ENCODE measurements at regions not wholly inside any gene's neighbourhood (a gene's known extent, or its start where the extent isn't known, plus 50 kb on each side); places are given as distances from the start of the nearest gene placed in this dataset.

DNA sequence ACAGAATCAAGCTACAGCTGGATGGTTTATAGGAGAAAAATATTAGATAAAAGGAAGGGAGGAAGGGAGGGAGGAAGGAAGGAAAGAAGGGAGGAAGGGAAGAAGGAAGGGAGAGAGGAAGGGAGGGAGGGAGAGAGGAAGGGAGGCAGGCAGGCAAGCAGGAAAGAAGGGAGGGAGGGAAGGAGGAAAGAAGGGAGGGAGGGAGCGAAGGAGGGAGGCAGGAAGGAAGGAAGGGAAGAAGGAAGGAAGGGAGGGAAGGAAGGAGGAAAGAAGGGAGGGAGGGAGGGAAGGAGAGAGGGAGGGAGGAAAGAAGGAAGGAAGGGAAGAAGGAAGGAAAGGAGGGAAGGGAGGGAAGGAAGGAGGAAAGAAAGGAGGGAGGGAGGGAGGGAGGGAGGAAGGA lies 77.9 kb upstream of the C1QTNF7 start:
- H3K27ac ChIP-seq = no peak overlapping the region
- H3K9me3 ChIP-seq (ENCODE audit: severe bottlenecking) = no peaks in the 10 kb centered on the region
- no peak for DNase-seq
- TF ChIP-seq, protein P1, sequence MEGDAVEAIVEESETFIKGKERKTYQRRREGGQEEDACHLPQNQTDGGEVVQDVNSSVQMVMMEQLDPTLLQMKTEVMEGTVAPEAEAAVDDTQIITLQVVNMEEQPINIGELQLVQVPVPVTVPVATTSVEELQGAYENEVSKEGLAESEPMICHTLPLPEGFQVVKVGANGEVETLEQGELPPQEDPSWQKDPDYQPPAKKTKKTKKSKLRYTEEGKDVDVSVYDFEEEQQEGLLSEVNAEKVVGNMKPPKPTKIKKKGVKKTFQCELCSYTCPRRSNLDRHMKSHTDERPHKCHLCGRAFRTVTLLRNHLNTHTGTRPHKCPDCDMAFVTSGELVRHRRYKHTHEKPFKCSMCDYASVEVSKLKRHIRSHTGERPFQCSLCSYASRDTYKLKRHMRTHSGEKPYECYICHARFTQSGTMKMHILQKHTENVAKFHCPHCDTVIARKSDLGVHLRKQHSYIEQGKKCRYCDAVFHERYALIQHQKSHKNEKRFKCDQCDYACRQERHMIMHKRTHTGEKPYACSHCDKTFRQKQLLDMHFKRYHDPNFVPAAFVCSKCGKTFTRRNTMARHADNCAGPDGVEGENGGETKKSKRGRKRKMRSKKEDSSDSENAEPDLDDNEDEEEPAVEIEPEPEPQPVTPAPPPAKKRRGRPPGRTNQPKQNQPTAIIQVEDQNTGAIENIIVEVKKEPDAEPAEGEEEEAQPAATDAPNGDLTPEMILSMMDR (IDR thresholded peaks at IDR 0.05; ENCODE audit: low read depth, low read length) = no peak
- H3K27me3 ChIP-seq (ENCODE audit: insufficient read depth, low read depth, severe bottlenecking) = no peaks in the 10 kb centered on the region
- H3K36me3 ChIP-seq = no peaks in the 10 kb centered on the region
- no peak overlapping the region for H3K4me3 ChIP-seq (ENCODE audit: low read depth, low read length)

DNA sequence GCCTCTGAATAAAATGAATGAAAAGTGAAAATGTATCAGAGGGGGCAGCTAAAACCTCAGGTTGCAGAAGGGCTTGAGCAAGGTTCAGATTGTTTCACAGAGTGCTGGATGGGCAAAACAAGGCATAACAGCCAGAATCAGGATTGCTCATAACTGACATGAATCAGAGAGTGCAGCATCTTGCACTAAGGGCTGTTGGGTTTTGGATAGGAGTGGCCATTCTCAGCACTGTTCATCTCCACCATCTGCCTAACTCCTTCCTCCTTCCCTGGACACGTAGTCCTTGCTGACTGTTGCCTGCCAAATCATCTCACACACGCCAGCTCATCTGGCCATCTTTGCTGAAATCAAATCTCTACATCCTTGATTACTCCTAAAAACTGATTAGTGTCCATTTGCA lies 75.3 kb upstream of the C1QTNF7 start:
- TF ChIP-seq, protein P1 (IDR thresholded peaks at IDR 0.05; ENCODE audit: low read depth, low read length) = no peak

DNA sequence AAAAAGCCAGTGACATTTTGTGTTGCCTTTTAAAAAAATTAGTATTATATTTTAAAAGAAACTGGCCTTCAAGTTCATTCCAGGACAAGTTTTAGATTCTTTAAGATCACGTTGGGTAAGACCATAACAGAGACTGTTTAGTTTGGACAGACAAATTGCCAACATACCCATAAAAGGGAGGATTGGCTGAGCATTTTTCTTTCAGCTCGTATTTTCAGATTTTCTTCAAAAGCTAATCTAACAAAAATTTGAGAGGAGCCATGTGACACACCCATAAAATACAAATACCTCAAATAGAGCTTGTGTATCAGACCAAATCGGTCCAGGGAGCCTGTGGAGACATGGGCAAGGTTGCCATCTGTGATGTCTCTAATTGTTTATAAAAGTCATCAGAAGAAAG lies 74.6 kb upstream of the C1QTNF7 start:
- no peak for DNase-seq
- TF ChIP-seq, protein P1 (IDR thresholded peaks at IDR 0.05; ENCODE audit: low read depth, low read length) = no peak
- Histone ChIP-seq H3K9me3 (ENCODE audit: severe bottlenecking) (no peaks in the 10 kb centered on the region), H3K4me3 (ENCODE audit: low read depth, low read length) (no peak overlapping the region), H3K36me3 (no peaks in the 10 kb centered on the region), H3K27ac (no peak overlapping the region), H3K27me3 (ENCODE audit: insufficient read depth, low read depth, severe bottlenecking) (no peaks in the 10 kb centered on the region)

More for the DNA sequence above, 75.3 kb upstream of the C1QTNF7 start:
- Histone ChIP-seq H3K4me3 (ENCODE audit: low read depth, low read length) (no peak overlapping the region), H3K36me3 (no peaks in the 10 kb centered on the region), H3K27ac (no peak overlapping the region), H3K9me3 (ENCODE audit: severe bottlenecking) (no peaks in the 10 kb centered on the region), H3K27me3 (ENCODE audit: insufficient read depth, low read depth, severe bottlenecking) (no peaks in the 10 kb centered on the region)
- no peak for DNase-seq

DNA sequence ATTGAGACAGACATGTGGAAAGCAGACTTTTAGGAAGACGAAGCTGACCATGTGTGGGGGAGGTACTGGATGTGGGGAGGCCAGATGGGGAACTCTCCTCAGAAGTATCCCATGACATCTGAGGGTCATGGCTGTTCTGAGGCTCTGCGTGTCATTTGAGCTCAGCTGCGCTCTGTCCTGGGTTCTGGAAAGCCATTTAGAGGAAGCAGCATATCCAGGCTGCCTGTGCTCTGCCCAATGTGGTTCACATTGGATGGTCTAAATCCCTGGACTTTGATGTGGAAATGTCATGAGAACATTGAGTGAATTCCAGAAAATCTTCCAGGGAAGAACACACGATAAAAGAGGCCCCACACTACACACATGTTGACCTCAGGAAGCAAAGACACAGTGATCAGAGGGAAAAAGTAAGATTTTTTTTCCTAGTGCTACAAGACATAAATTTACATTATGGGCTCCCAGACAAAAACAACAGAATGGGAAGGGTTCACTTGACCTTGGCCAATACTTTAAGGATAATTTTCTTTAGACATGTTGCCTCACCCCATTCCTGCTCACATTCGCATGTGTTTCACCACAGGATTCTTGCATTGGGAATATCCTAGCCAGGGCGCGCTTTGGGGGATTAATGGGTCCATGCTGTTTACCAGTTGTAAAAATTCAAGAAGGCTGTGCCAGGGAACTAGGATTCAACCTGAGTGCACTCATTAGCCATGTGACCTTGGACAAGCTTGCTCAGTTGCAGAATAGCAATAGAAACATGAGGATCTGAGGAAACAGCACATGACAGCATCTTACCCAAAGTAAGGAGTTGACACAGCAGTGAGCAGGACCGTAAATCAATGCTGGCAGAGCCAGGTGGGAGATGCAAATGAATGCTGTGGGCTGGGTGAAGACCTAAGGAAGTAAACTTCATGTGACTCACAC lies 73.2 kb upstream of the C1QTNF7 start:
- DNase-seq = no peak
- no peak overlapping the region for H3K4me3 ChIP-seq (ENCODE audit: low read depth, low read length)
- H3K27ac ChIP-seq = no peak overlapping the region
- no peaks in the 10 kb centered on the region for H3K36me3 ChIP-seq
- no peaks in the 10 kb centered on the region for H3K9me3 ChIP-seq (ENCODE audit: severe bottlenecking)
- TF ChIP-seq, protein P1 (IDR thresholded peaks at IDR 0.05; ENCODE audit: low read depth, low read length) = no peak
- H3K27me3 ChIP-seq (ENCODE audit: insufficient read depth, low read depth, severe bottlenecking) = no peaks in the 10 kb centered on the region

DNA sequence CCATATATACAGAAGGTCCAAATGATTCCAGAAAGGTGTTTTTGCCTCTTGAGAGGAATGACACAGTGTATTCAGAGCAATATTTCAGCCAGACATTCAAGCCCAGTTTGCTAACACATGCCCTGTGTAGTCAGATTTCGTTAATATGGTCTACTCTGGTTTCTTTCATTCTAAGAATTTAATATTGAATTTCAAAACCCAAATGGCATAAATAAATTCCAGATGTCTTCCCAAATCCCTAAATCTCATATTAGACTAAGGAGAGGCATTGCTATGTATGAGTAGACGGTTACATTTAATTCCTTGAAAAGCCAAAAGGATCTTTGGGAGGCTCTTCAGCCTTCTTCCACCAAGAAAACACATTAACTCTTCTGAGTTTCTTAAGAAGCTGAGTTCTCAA lies 66.3 kb upstream of the C1QTNF7 start:
- Histone ChIP-seq H3K9me3 (ENCODE audit: severe bottlenecking) (no peaks in the 10 kb centered on the region), H3K27ac (no peak overlapping the region), H3K27me3 (ENCODE audit: insufficient read depth, low read depth, severe bottlenecking) (no peaks in the 10 kb centered on the region), H3K36me3 (no peaks in the 10 kb centered on the region), H3K4me3 (ENCODE audit: low read depth, low read length) (no peak overlapping the region)
- DNase-seq = no peak
- TF ChIP-seq, protein P1 (IDR thresholded peaks at IDR 0.05; ENCODE audit: low read depth, low read length) = no peak

Data from WERI-Rb-1 (cell line).